VCaP (cell line): ENCODE measurements at regions not wholly inside any gene's neighbourhood (a gene's known extent, or its start where the extent isn't known, plus 50 kb on each side); places are given as distances from the start of the nearest gene placed in this dataset.
A peak's percentile ranks its signal among the peaks of the same experiment; 100 is the strongest.

Experiments used
- H3K27ac ChIP-seq: fragments of 450-650 bp; 2 replicates; pipeline ENCODE4 v1.5.1; 2017
- TF ChIP-seq, protein P1 (sequence below): fragments of 450-650 bp; conservative IDR thresholded peaks from 2 replicates; pipeline ENCODE4 v1.5.1; 2017; ENCODE audit warnings: mild to moderate bottlenecking, moderate library complexity

DNA sequence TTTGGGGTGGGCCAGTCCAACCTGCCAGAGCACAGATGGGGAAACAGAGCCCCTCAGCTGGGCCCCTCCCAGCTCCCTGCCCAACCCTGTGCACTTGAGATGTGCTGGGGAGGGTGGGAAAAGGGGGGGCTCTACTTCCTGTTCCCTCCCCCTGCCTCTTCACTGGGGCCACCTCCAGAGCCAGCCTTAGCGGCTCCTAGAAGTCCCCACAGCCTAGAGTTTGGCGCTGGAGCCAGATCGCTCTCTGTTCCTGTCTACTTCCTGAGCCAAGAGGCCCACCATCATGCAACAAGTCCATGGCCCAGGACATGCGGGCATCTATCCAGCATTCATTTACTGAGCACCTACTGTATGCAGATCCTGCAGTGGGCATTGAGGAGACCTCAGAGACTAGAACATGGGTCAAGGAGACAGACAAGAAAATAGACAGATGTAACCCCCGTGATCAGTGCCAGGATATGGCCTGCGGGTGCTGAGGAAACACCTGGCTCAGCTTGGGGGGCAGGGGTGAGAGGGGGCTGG, 144.1 kb downstream of the SYF2 start:
- TF ChIP-seq, protein P1, sequence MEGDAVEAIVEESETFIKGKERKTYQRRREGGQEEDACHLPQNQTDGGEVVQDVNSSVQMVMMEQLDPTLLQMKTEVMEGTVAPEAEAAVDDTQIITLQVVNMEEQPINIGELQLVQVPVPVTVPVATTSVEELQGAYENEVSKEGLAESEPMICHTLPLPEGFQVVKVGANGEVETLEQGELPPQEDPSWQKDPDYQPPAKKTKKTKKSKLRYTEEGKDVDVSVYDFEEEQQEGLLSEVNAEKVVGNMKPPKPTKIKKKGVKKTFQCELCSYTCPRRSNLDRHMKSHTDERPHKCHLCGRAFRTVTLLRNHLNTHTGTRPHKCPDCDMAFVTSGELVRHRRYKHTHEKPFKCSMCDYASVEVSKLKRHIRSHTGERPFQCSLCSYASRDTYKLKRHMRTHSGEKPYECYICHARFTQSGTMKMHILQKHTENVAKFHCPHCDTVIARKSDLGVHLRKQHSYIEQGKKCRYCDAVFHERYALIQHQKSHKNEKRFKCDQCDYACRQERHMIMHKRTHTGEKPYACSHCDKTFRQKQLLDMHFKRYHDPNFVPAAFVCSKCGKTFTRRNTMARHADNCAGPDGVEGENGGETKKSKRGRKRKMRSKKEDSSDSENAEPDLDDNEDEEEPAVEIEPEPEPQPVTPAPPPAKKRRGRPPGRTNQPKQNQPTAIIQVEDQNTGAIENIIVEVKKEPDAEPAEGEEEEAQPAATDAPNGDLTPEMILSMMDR, result no peak
- H3K27ac ChIP-seq, result no peak overlapping the region

DNA sequence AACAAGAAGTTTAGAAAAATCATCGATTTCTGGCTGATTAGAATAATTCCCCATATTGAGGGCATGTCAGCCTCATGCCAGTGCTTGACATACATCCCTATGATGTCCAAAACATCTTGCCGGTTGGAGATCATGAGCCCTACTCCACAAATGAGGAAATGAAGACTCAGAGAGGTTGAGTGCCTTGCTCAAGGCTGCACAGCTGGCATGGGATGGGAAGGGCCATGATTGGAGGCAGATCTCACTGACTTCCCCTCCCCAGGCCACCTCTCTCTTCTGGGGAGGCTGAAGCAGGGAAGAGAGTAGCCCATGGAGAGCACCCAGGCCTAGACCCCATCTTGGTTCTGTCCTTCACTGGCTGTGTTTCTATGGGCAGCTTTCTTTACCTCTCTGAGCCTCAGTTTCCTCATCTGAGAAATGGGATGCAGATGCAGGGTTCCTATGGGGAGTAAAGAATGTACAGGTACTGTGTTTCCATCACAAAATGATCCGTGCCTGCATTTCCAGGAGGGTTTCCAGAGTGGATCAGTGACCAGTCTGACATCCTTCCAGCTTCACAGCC, 145.7 kb downstream of the SYF2 start:
- TF ChIP-seq, protein P1, result no peak
- H3K27ac ChIP-seq, result no peak overlapping the region

DNA sequence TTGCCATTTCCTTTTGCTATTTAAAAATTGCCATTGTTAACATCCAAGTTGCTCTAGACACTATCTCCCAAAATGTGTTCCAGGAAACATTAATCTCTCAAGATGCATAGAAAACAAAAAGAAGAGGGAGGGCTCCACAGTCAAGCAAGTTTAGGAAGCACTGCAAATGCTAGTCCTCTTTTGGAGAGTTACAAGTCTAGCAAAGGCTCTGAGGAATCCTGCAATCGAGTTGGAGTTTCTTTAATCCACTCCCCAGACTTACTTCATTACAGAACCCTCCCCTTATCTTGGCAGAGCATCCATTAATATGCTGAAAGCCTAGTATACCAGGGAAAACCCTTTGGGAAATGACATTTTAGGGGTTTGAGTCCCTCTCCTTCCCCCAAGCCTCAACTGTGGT, 147.9 kb downstream of the SYF2 start:
- no peak overlapping the region for H3K27ac ChIP-seq
- TF ChIP-seq, protein P1, result no peak

DNA sequence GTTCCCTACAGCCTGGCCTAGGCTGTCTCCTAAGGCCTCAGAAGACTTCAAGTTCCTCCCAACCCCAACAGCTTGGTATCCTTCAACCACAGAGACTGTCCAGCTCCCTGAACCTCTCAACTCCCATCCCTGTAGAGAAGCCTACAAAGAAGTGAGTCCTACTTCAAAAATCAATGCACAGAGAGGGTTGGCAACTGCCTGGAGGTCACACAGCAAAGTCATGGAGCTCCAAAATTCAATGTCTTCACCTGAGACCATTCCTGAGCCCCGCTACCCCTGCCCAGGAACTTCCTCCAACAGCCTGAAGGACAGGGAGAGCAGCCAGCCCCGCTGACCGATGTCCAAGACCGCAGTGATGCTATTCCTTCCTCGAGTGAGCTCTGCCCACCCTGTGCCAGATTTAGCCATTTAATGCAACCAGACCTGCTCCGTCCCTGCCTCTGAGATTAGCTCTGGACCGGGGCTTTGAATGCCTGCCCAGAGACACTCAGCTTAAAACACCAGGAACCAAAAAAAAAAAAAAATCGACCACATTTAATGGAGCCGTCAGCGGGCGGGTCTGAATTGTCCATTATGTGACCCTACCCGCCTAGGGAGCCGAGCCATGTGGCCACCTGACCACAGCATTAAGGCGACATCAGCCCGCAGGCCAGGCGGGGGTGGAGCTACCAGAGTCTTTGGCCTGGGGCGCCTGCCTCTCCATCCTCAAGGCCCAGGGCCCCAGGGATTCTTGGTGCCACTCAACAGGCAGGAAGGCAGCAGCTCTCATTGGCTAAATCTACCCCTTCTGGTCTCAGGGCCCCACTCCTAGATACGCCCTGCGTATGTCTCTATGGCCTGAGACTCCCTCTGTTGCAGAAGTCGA, 148.6 kb downstream of the SYF2 start:
- no peak overlapping the region for H3K27ac ChIP-seq
- TF ChIP-seq, protein P1, result no peak

DNA sequence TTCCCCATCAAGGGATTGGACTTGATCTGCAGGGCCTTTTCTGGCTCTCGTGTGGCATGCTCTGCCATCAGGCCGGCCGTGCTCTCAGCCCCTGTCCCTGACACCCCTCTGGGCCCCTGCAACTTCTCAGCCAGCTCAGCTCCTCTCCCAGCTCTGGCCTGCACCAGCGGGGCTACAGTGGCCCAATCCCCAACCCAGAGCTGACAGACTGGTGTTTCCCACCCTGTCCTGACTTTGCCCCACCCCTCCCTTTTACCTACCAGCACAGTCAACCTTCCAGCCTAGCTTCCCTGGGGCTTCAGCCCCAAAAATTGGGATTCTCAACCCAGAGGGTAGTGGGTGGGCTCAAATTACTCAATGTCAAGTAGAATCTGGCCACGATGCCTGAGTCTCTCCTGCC, 149.3 kb downstream of the SYF2 start:
- H3K27ac ChIP-seq, result no peak overlapping the region
- TF ChIP-seq, protein P1, result no peak

DNA sequence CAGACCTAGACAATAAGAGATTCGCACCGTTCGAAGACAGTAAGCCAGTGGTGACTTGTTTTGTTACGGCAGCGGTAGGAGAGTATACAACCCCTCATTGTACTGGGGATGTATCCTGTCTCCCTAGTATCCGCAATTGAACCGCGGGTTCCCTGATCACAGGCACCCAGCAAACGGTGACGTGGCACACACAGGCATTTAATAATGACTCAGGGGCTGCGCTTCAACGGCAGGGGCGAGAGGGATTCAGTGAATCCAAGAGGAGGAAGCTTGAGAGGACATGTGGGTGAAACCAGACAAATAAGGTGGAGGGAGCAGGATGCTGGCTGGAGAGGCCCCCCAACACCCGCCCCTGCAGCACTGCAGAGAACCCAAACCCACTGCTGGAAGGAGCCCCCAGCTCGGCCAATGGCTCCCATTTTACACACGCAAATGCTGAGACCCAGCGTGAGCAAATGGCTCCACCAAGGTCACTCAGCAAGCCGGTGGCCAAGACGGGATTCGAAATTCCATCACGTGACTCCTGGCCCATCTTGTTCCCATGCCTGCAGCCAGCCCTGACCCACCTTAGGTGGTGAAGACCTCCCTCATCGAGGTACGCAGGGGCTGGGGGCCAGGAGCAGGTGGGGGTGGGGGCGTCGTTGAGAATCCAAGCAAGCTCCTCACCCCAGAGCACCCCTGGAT, 149.9 kb downstream of the SYF2 start:
- H3K27ac ChIP-seq, result no peak overlapping the region; the same call in 1 of the 2 replicates
- TF ChIP-seq, protein P1, result no peak

DNA sequence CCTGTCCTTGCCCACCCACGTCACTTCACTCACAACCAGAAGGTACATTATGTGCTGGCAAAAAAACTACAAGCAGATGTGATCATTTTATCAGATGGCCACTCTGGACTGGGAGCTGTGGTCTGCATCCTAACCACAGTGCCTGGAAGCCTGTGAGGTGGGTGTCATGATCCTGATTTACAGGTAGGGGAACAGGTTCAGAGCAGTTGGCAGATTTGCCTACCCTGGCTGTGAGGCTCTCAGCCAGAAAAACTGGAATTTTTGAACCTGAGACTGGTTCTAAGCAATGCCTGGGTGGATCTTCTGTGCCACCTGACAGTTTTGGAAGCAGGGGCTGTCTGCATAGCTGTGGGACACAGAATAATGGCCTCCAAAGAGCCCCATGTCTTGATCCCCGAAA, 150.8 kb downstream of the SYF2 start:
- TF ChIP-seq, protein P1, result no peak
- H3K27ac ChIP-seq, result peak overlapping the region; percentile 36
